Rectal smooth muscle tissue (tissue), 1 donor: ENCODE measurements at regions not wholly inside any gene's neighbourhood (a gene's known extent, or its start where the extent isn't known, plus 50 kb on each side); places are given as distances from the start of the nearest gene placed in this dataset.
A peak's percentile ranks its signal among the peaks of the same experiment; 100 is the strongest.
"Not testable (repeated sequence)": the region's sequence is repeated elsewhere in the genome, so short reads cannot be mapped to it uniquely, and the experiment has no call there.

Experiments used
- H3K27ac ChIP-seq: one replicate; pipeline ENCODE4 v1.7.0; 2013; ENCODE audit warnings: low read depth, low read length, inconsistent platforms
- H3K27me3 ChIP-seq: one replicate; pipeline ENCODE4 v1.7.0; 2013; ENCODE audit warnings: low read length; ENCODE audit not compliant: control insufficient read depth, insufficient read depth
- H3K36me3 ChIP-seq: one replicate; pipeline ENCODE4 v1.7.0; 2013; ENCODE audit warnings: low read length; ENCODE audit not compliant: control insufficient read depth, insufficient read depth
- H3K4me1 ChIP-seq: one replicate; pipeline ENCODE4 v1.7.0; 2013; ENCODE audit warnings: low read length; ENCODE audit not compliant: control insufficient read depth, insufficient read depth
- H3K4me3 ChIP-seq: one replicate; pipeline ENCODE4 v1.7.0; 2013; ENCODE audit warnings: low read length
- H3K9ac ChIP-seq: one replicate; pipeline ENCODE4 v1.7.0; 2013; ENCODE audit warnings: low read length

- not testable (repeated sequence) for H3K9ac ChIP-seq, H3K4me3 ChIP-seq, H3K27me3 ChIP-seq, H3K36me3 ChIP-seq, H3K27ac ChIP-seq, H3K4me1 ChIP-seq
Observed at GRCh38 chr2:216980510-216980909, 120.6 kb upstream of the TNP1 start.

GRCh38 chr2:216974321-216975302 lies 114.7 kb upstream of the TNP1 start:
- Histone ChIP-seq H3K36me3 (no peaks in the 10 kb centered on the region), H3K9ac (no peak overlapping the region), H3K27ac (peak overlapping the region; percentile 62), H3K4me1 (peaks cover 11% of the 10 kb centered on the region), H3K4me3 (no peak overlapping the region), H3K27me3 (no peaks in the 10 kb centered on the region)

DNA sequence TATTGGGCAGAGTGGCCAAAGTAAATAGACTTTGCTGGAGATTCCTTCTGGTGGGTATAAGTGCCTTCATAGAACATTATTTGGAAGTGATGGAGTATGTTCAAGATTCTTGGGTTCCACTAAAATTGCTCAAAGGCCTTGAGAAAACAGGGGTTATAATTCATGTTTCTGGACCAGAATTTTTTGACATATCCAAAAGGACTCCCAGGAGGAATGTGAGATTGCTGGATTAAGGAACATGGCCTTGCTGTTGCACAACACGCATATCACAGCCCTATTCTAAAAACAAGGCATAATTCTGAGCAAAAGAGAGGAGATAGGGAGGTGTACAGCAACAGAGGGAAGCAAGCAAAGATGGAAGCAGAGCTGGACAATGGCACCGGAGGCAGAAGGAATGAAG lies 111.7 kb upstream of the TNP1 start:
- no peak overlapping the region for H3K27ac ChIP-seq
- H3K4me3 ChIP-seq: no peak overlapping the region
- H3K4me1 ChIP-seq: peaks cover 11% of the 10 kb centered on the region
- H3K36me3 ChIP-seq: no peaks in the 10 kb centered on the region
- no peaks in the 10 kb centered on the region for H3K27me3 ChIP-seq
- H3K9ac ChIP-seq: no peak overlapping the region

DNA sequence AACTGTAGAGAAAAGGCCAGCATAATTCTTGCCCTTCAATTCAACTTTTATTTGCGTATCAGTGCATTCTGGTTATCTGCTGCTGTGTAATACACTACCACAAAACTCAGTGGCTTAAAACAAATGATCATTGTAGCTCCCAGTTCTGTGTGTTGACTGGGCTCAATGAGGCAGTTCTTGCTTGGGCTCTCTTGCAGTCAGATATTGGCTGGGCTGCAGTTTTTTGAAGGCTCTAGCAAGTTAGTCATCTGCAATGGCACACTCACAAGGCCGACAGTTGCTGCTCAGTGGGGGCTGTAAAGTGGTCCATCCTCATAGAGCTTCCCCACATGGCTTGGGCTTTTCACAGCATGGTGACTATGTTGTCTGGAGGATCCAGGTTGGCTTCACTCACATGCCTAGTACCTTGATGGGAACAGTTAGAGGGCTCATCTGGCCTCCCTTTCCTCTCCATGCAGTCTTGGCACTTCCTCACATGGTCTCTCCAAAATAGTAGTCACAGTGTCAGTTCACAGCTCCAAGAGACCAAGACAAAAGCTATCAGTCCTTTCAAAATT lies 110.6 kb upstream of the TNP1 start:
- H3K27ac ChIP-seq: no peak overlapping the region
- no peaks in the 10 kb centered on the region for H3K36me3 ChIP-seq

DNA sequence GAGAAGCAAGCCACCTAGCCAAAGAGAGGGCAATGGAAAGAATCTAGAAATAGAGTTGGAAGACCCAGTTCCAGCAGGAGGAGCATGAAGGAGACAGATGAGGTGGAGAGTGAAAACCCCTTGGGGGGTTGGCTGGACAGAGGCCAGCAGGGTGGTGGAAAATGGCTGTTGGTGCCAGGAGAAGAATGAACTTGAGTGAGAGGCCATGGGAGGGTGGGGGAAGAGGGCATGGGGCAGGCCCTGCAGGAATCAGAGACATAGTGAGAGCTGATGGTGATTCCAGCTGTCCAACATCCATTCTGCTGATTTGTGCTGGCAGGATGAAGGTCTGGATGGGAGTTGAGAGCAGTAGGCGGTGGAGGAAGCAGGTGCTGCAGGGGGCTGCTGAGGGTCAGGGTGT lies 108.0 kb upstream of the TNP1 start:
- Histone ChIP-seq H3K27ac (no peak overlapping the region), H3K9ac (no peak overlapping the region), H3K4me3 (no peak overlapping the region), H3K36me3 (no peaks in the 10 kb centered on the region), H3K27me3 (no peaks in the 10 kb centered on the region), H3K4me1 (no peaks in the 10 kb centered on the region)

More for the DNA sequence above, 110.6 kb upstream of the TNP1 start:
- Histone ChIP-seq H3K27me3 (no peaks in the 10 kb centered on the region), H3K4me3 (no peak overlapping the region), H3K9ac (no peak overlapping the region), H3K4me1 (peaks cover 11% of the 10 kb centered on the region)

- Histone ChIP-seq H3K27me3 (no peaks in the 10 kb centered on the region), H3K4me1 (no peaks in the 10 kb centered on the region), H3K9ac (no peak overlapping the region), H3K4me3 (no peak overlapping the region), H3K36me3 (no peaks in the 10 kb centered on the region), H3K27ac (no peak overlapping the region)
Observed at GRCh38 chr2:216960671-216961268, 100.9 kb upstream of the TNP1 start.

DNA sequence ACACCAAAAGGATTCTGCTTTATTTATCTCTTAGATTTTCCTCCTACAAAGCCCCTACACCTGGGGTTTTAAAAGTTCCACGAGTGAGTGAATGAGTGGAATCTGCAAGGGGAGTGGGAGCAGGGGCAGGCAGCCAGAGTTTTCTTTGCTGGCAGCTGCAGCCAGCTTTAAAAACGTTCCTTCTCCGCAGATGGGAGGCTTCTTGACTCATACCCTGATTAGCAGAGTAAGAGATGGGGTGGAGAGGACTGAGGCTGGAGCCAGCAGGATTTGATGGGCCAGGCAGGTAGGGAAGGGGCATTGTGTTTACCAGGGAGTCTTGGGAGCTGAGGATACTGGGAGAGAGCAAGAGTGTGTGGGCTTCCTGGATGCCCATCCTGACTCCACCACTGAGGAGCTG lies 99.6 kb upstream of the TNP1 start:
- no peaks in the 10 kb centered on the region for H3K36me3 ChIP-seq
- H3K9ac ChIP-seq: no peak overlapping the region
- H3K4me1 ChIP-seq: no peaks in the 10 kb centered on the region

DNA sequence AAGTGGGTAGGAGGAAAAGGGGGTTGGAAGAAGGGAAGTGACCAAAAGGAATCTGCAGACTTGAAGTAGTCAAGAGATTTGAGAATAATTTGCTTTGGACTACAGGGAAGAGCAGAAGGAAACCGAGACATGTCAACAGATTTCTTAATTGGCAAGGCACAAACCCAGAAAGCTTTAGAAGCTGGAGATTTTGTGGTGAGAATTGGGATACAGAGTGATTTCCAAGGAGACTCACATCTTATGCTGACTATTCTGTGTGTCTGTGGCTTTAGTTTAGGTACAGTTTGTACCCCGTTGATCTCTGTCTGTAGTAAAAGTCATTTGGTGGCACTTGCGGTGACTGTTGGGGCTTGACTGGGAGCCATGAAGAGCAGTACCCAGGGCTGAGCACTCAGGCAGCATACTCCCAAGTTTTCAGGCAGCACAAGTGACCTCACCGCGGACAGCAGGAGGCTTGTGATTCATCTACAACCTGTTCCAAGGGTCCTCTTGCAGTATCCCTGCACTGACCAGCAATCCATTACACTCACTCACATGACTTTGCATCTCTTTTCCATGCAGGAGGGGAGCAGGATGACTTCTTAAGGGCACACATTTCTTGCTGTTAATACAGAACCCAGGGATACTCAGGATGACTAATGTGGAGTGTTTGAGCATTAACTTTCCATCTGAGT lies 97.1 kb upstream of the TNP1 start:
- Histone ChIP-seq H3K4me1 (no peaks in the 10 kb centered on the region), H3K27me3 (no peaks in the 10 kb centered on the region), H3K36me3 (no peaks in the 10 kb centered on the region), H3K27ac (no peak overlapping the region), H3K9ac (no peak overlapping the region), H3K4me3 (no peak overlapping the region)

More for the DNA sequence above, 99.6 kb upstream of the TNP1 start:
- H3K27ac ChIP-seq: no peak overlapping the region
- no peak overlapping the region for H3K4me3 ChIP-seq
- no peaks in the 10 kb centered on the region for H3K27me3 ChIP-seq

- no peak overlapping the region for H3K9ac ChIP-seq
- no peak overlapping the region for H3K4me3 ChIP-seq
- no peaks in the 10 kb centered on the region for H3K4me1 ChIP-seq
- H3K36me3 ChIP-seq: no peaks in the 10 kb centered on the region
- H3K27me3 ChIP-seq: no peaks in the 10 kb centered on the region
- H3K27ac ChIP-seq: no peak overlapping the region
Observed at GRCh38 chr2:216951171-216951570, 91.3 kb upstream of the TNP1 start.

- Histone ChIP-seq H3K27ac (no peak overlapping the region), H3K4me3 (no peak overlapping the region), H3K9ac (no peak overlapping the region), H3K4me1 (no peaks in the 10 kb centered on the region), H3K36me3 (no peaks in the 10 kb centered on the region), H3K27me3 (no peaks in the 10 kb centered on the region)
Observed at GRCh38 chr2:216950547-216950946, 90.7 kb upstream of the TNP1 start.

DNA sequence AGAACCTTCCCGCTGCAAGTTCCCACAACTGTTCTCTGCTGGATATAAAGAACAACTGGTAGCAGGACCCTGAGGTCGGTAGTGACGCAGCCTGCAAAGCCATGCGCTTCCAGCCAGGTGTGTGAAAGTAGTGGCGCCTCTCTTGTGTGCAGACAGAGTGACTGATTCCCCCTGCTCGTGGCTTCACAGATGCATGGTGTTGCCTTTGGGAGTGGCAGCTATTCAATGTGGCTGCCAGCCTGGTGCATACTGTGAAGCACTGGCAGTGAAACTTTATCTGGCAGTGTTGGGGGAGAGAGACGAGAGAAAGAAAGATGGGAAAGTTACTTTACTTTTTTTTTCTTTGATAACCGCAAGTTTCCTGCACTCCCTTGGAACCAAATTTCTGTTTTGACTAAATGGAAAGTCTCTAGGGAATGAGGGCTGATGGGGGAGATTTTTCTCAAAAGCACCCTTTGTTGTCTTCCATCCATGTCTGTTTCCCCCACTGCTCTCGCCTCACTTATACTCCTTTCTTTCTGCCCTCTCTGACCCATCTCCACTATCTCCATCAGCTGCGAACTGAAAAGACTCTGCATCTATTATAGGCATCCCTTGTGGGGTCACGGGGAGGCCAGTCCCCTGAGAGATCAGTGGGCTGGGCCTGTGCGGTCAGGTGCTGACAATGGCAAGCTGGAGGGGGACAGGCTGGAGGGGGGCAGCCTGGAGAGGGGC lies 90.0 kb upstream of the TNP1 start:
- Histone ChIP-seq H3K36me3 (no peaks in the 10 kb centered on the region), H3K27me3 (no peaks in the 10 kb centered on the region), H3K4me1 (no peaks in the 10 kb centered on the region), H3K27ac (no peak overlapping the region), H3K4me3 (no peak overlapping the region), H3K9ac (no peak overlapping the region)

GRCh38 chr2:216947055-216947454 lies 87.2 kb upstream of the TNP1 start:
- H3K4me3 ChIP-seq: no peak overlapping the region
- H3K36me3 ChIP-seq: no peaks in the 10 kb centered on the region
- no peaks in the 10 kb centered on the region for H3K27me3 ChIP-seq
- H3K27ac ChIP-seq: no peak overlapping the region
- no peaks in the 10 kb centered on the region for H3K4me1 ChIP-seq
- H3K9ac ChIP-seq: no peak overlapping the region
